ENCODE measurements at regions not wholly inside any gene's neighbourhood (a gene's known extent, or its start where the extent isn't known, plus 50 kb on each side); places are given as distances from the start of the nearest gene placed in this dataset.
A peak's percentile ranks its signal among the peaks of the same experiment; 100 is the strongest.

- Histone ChIP-seq H3K36me3 (ENCODE audit: control insufficient read depth, insufficient read depth, low read length) (no peaks in the 10 kb centered on the region), H3K9me3 (no peaks in the 10 kb centered on the region), H3K4me3 (ENCODE audit: low read depth, low read length) (no peak overlapping the region), H3K27me3 (replicated peaks; ENCODE audit: control insufficient read depth, insufficient read depth, low read length) (no peaks in the 10 kb centered on the region), H3K4me1 (no peaks in the 10 kb centered on the region)
- intact Hi-C loops (cut with micrococcal nuclease; ENCODE audit: unreplicated experiment): no loop called here
- BruUV-seq (replicated peaks): no TSS peak
- Mint-ChIP-seq H3K27me3 (ENCODE audit: insufficient read depth, unreplicated experiment) (no peaks in the 10 kb centered on the region), H3K4me1 (ENCODE audit: low read depth, unreplicated experiment) (no peaks in the 10 kb centered on the region), H3K36me3 (ENCODE audit: insufficient read depth, unreplicated experiment) (no peaks in the 10 kb centered on the region), H3K9me3 (ENCODE audit: unreplicated experiment) (no peaks in the 10 kb centered on the region), H3K27ac (ENCODE audit: unreplicated experiment) (no peak overlapping the region), H3K4me3 (ENCODE audit: unreplicated experiment) (no peak overlapping the region)
- DNase-seq: no peak
- TF ChIP-seq CTCF (IDR thresholded peaks at IDR 0.05; ENCODE audit: insufficient read depth in 1 of 2, low read depth in 1 of 2, low read length in 1 of 2, severe bottlenecking in 1 of 2, unreplicated experiment in 1 of 2): no peak
- ChIA-PET POLR2A (no interaction called here), CTCF (no interaction called here)
These were observed 1310.5 kb upstream of the CITED2 start for GRCh38 chr6:140684776-140685550.

GRCh38 chr6:140677781-140678528, 1303.5 kb upstream of the CITED2 start:
- no peaks in the 10 kb centered on the region for H3K4me1 ChIP-seq
- Mint-ChIP-seq H3K4me3 (ENCODE audit: unreplicated experiment) (no peak overlapping the region), H3K36me3 (ENCODE audit: insufficient read depth, unreplicated experiment) (no peaks in the 10 kb centered on the region), H3K27me3 (ENCODE audit: insufficient read depth, unreplicated experiment) (no peaks in the 10 kb centered on the region), H3K4me1 (ENCODE audit: low read depth, unreplicated experiment) (no peaks in the 10 kb centered on the region), H3K27ac (ENCODE audit: unreplicated experiment) (no peak overlapping the region), H3K9me3 (ENCODE audit: unreplicated experiment) (no peaks in the 10 kb centered on the region)
- no peak for DNase-seq
- H3K27me3 ChIP-seq (replicated peaks; ENCODE audit: control insufficient read depth, insufficient read depth, low read length): no peaks in the 10 kb centered on the region
- CTCF ChIA-PET: no interaction called here
- intact Hi-C loops (cut with micrococcal nuclease; ENCODE audit: unreplicated experiment): no loop called here
- H3K9me3 ChIP-seq: no peaks in the 10 kb centered on the region
- no peaks in the 10 kb centered on the region for H3K36me3 ChIP-seq (ENCODE audit: control insufficient read depth, insufficient read depth, low read length)
- no TSS peak for BruUV-seq (replicated peaks)
- POLR2A ChIA-PET: no interaction called here
- TF ChIP-seq CTCF (IDR thresholded peaks at IDR 0.05; ENCODE audit: insufficient read depth in 1 of 2, low read depth in 1 of 2, low read length in 1 of 2, severe bottlenecking in 1 of 2, unreplicated experiment in 1 of 2): no peak
- H3K4me3 ChIP-seq (ENCODE audit: low read depth, low read length): no peak overlapping the region

GRCh38 chr6:140671926-140672325, 1297.5 kb upstream of the CITED2 start:
- no peaks in the 10 kb centered on the region for H3K36me3 Mint-ChIP-seq (ENCODE audit: insufficient read depth, unreplicated experiment)
- H3K27me3 ChIP-seq (replicated peaks; ENCODE audit: control insufficient read depth, insufficient read depth, low read length): no peaks in the 10 kb centered on the region
- H3K4me1 ChIP-seq: no peaks in the 10 kb centered on the region
- intact Hi-C loops (cut with micrococcal nuclease; ENCODE audit: unreplicated experiment): loop anchor here (2.0 kb wide), 1 partner anchor 249 kb away; no protein-coding TSS in a partner anchor
- ChIA-PET CTCF (no interaction called here), POLR2A (no interaction called here)
- H3K9me3 ChIP-seq: no peaks in the 10 kb centered on the region
- peak in 1 of 2 experiments; percentile 4 for DNase-seq
- H3K9me3 Mint-ChIP-seq (ENCODE audit: unreplicated experiment): no peaks in the 10 kb centered on the region
- H3K27me3 Mint-ChIP-seq (ENCODE audit: insufficient read depth, unreplicated experiment): no peaks in the 10 kb centered on the region
- H3K27ac Mint-ChIP-seq (ENCODE audit: unreplicated experiment): no peak overlapping the region
- peak in 1 of 2 experiments; percentile 28 for TF ChIP-seq CTCF (IDR thresholded peaks at IDR 0.05; ENCODE audit: insufficient read depth in 1 of 2, low read depth in 1 of 2, low read length in 1 of 2, severe bottlenecking in 1 of 2, unreplicated experiment in 1 of 2)
- no peak overlapping the region for H3K4me3 ChIP-seq (ENCODE audit: low read depth, low read length)
- BruUV-seq (replicated peaks): no TSS peak
- no peaks in the 10 kb centered on the region for H3K4me1 Mint-ChIP-seq (ENCODE audit: low read depth, unreplicated experiment)
- H3K36me3 ChIP-seq (ENCODE audit: control insufficient read depth, insufficient read depth, low read length): no peaks in the 10 kb centered on the region
- H3K4me3 Mint-ChIP-seq (ENCODE audit: unreplicated experiment): no peak overlapping the region
